ENCODE measurements at regions not wholly inside any gene's neighbourhood (a gene's known extent, or its start where the extent isn't known, plus 50 kb on each side); places are given as distances from the start of the nearest gene placed in this dataset.
A peak's percentile ranks its signal among the peaks of the same experiment; 100 is the strongest.

- H3K4me3 ChIP-seq: no peak overlapping the region
- H3K4me1 ChIP-seq (ENCODE audit: control insufficient read depth in 5 of 5, insufficient read depth in 5 of 5, low read length in 5 of 5): peaks cover 0 to 5% (median 0%) of the 10 kb centered on the region in 5 donors
- no peaks in the 10 kb centered on the region for H3K36me3 ChIP-seq (ENCODE audit: control insufficient read depth in 4 of 4, insufficient read depth in 4 of 4, low read length in 4 of 4)
- no peak overlapping the region for H3K27ac ChIP-seq (ENCODE audit: low read depth in 1 of 2, low read length in 1 of 2)
- no peaks in the 10 kb centered on the region for H3K9me3 ChIP-seq (ENCODE audit: control insufficient read depth in 4 of 4, insufficient read depth in 3 of 4, low read length in 3 of 4)
- no peak for ATAC-seq (ENCODE audit: insufficient read depth, low FRiP score)
- no peak overlapping the region for H3K9ac ChIP-seq (ENCODE audit: insufficient read depth in 1 of 2, low read length in 2 of 2)
- TF ChIP-seq, protein P1, sequence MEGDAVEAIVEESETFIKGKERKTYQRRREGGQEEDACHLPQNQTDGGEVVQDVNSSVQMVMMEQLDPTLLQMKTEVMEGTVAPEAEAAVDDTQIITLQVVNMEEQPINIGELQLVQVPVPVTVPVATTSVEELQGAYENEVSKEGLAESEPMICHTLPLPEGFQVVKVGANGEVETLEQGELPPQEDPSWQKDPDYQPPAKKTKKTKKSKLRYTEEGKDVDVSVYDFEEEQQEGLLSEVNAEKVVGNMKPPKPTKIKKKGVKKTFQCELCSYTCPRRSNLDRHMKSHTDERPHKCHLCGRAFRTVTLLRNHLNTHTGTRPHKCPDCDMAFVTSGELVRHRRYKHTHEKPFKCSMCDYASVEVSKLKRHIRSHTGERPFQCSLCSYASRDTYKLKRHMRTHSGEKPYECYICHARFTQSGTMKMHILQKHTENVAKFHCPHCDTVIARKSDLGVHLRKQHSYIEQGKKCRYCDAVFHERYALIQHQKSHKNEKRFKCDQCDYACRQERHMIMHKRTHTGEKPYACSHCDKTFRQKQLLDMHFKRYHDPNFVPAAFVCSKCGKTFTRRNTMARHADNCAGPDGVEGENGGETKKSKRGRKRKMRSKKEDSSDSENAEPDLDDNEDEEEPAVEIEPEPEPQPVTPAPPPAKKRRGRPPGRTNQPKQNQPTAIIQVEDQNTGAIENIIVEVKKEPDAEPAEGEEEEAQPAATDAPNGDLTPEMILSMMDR (IDR thresholded peaks at IDR 0.05; ENCODE audit: control extremely low read depth, extremely low read depth): no peak
- no peak for DNase-seq
- H3K27me3 ChIP-seq (ENCODE audit: control insufficient read depth in 3 of 3, insufficient read depth in 3 of 3, low read length in 2 of 3): no peaks in the 10 kb centered on the region
These were observed 72.3 kb upstream of the SH3RF1 start for GRCh38 chr4:169342906-169343564.

- no peak overlapping the region for H3K9ac ChIP-seq (ENCODE audit: insufficient read depth in 1 of 2, low read length in 2 of 2)
- H3K9me3 ChIP-seq (ENCODE audit: control insufficient read depth in 4 of 4, insufficient read depth in 3 of 4, low read length in 3 of 4): no peaks in the 10 kb centered on the region
- peaks cover 0 to 5% (median 0%) of the 10 kb centered on the region in 5 donors for H3K4me1 ChIP-seq (ENCODE audit: control insufficient read depth in 5 of 5, insufficient read depth in 5 of 5, low read length in 5 of 5)
- DNase-seq: no peak
- no peaks in the 10 kb centered on the region for H3K36me3 ChIP-seq (ENCODE audit: control insufficient read depth in 4 of 4, insufficient read depth in 4 of 4, low read length in 4 of 4)
- TF ChIP-seq, protein P1 (IDR thresholded peaks at IDR 0.05; ENCODE audit: control extremely low read depth, extremely low read depth): no peak
- no peak overlapping the region for H3K27ac ChIP-seq (ENCODE audit: low read depth in 1 of 2, low read length in 1 of 2)
- H3K27me3 ChIP-seq (ENCODE audit: control insufficient read depth in 3 of 3, insufficient read depth in 3 of 3, low read length in 2 of 3): no peaks in the 10 kb centered on the region
- no peak overlapping the region for H3K4me3 ChIP-seq
- ATAC-seq (ENCODE audit: insufficient read depth, low FRiP score): no peak
- WGBS, 2 donors: 94% methylated on average over 3 of the region's 3 CpGs
These were observed 71.6 kb upstream of the SH3RF1 start for GRCh38 chr4:169342159-169342860.

GRCh38 chr4:169341490-169341889, 70.7 kb upstream of the SH3RF1 start:
- no peaks in the 10 kb centered on the region for H3K27me3 ChIP-seq (ENCODE audit: control insufficient read depth in 3 of 3, insufficient read depth in 3 of 3, low read length in 2 of 3)
- H3K9ac ChIP-seq (ENCODE audit: insufficient read depth in 1 of 2, low read length in 2 of 2): no peak overlapping the region
- DNase-seq: peak in 2 of 3 donors; percentile 18 to 27
- H3K4me1 ChIP-seq (ENCODE audit: control insufficient read depth in 5 of 5, insufficient read depth in 5 of 5, low read length in 5 of 5): peaks cover 0 to 5% (median 0%) of the 10 kb centered on the region in 5 donors
- H3K9me3 ChIP-seq (ENCODE audit: control insufficient read depth in 4 of 4, insufficient read depth in 3 of 4, low read length in 3 of 4): peaks cover 0 to under 1% (median 0%) of the 10 kb centered on the region in 4 donors
- no peaks in the 10 kb centered on the region for H3K36me3 ChIP-seq (ENCODE audit: control insufficient read depth in 4 of 4, insufficient read depth in 4 of 4, low read length in 4 of 4)
- no peak overlapping the region for H3K4me3 ChIP-seq
- H3K27ac ChIP-seq (ENCODE audit: low read depth in 1 of 2, low read length in 1 of 2): no peak overlapping the region
- WGBS, 2 donors: 91 to 95% methylated on average over 4 of the region's 4 CpGs
- ATAC-seq (ENCODE audit: insufficient read depth, low FRiP score): no peak
- TF ChIP-seq, protein P1 (IDR thresholded peaks at IDR 0.05; ENCODE audit: control extremely low read depth, extremely low read depth): no peak

All from lung (tissue), 11 donors.